ENCODE measurements at regions not wholly inside any gene's neighbourhood (a gene's known extent, or its start where the extent isn't known, plus 50 kb on each side); places are given as distances from the start of the nearest gene placed in this dataset.

GRCh38 chr14:89534902-89535685 is 118.1 kb upstream of the FOXN3 start:
- intact Hi-C loops (cut with DNase I), result no loop called here
- Histone ChIP-seq H3K4me1 (peaks cover 15 to 42% (median 35%) of the 10 kb centered on the region in 4 donors), H3K27ac (replicated peaks in 1 of 4) (no peak overlapping the region), H3K4me3 (no peak overlapping the region), H3K36me3 (no peaks in the 10 kb centered on the region), H3K27me3 (no peaks in the 10 kb centered on the region), H3K9me3 (no peaks in the 10 kb centered on the region)
- no peak for TF ChIP-seq EP300 (IDR thresholded peaks at IDR 0.05)
- no peak for TF ChIP-seq CTCF (IDR thresholded peaks at IDR 0.05)
- no peak for TF ChIP-seq POLR2A (IDR thresholded peaks at IDR 0.05; ENCODE audit: low read depth)
- no peak for TF ChIP-seq POLR2AphosphoS5 (IDR thresholded peaks at IDR 0.05)
- 46% methylated on average over 4 of the region's 4 CpGs for WGBS
- DNase-seq (ENCODE audit: extremely low spot score), result peak; percentile 26

- 83% methylated on average over 4 of the region's 4 CpGs for WGBS
- Histone ChIP-seq H3K27ac (replicated peaks in 1 of 4) (no peak overlapping the region), H3K4me3 (no peak overlapping the region), H3K27me3 (no peaks in the 10 kb centered on the region), H3K9me3 (no peaks in the 10 kb centered on the region), H3K4me1 (peaks cover 15 to 42% (median 35%) of the 10 kb centered on the region in 4 donors), H3K36me3 (no peaks in the 10 kb centered on the region)
- TF ChIP-seq CTCF (IDR thresholded peaks at IDR 0.05) (no peak), POLR2A (IDR thresholded peaks at IDR 0.05; ENCODE audit: low read depth) (no peak), EP300 (IDR thresholded peaks at IDR 0.05) (no peak), POLR2AphosphoS5 (IDR thresholded peaks at IDR 0.05) (no peak)
- intact Hi-C loops (cut with DNase I), result no loop called here
- no peak for DNase-seq (ENCODE audit: extremely low spot score)
These were observed 116.7 kb upstream of the FOXN3 start for GRCh38 chr14:89533766-89534165.

- intact Hi-C loops (cut with DNase I), result no loop called here
- TF ChIP-seq CTCF (IDR thresholded peaks at IDR 0.05) (no peak), POLR2AphosphoS5 (IDR thresholded peaks at IDR 0.05) (no peak), POLR2A (IDR thresholded peaks at IDR 0.05; ENCODE audit: low read depth) (no peak), EP300 (IDR thresholded peaks at IDR 0.05) (no peak)
- Histone ChIP-seq H3K4me1 (peaks cover 15 to 42% (median 35%) of the 10 kb centered on the region in 4 donors), H3K36me3 (no peaks in the 10 kb centered on the region), H3K27me3 (no peaks in the 10 kb centered on the region), H3K9me3 (no peaks in the 10 kb centered on the region), H3K27ac (replicated peaks in 1 of 4) (no peak overlapping the region), H3K4me3 (no peak overlapping the region)
- 98% methylated on average over 12 of the region's 12 CpGs for WGBS
- DNase-seq (ENCODE audit: extremely low spot score), result peak; percentile 66
These were observed 116.1 kb upstream of the FOXN3 start for GRCh38 chr14:89533136-89533535.

GRCh38 chr14:89531661-89532335 is 114.8 kb upstream of the FOXN3 start:
- WGBS, result 84% methylated on average over 9 of the region's 9 CpGs
- Histone ChIP-seq H3K4me3 (no peak overlapping the region), H3K27ac (replicated peaks in 1 of 4) (no peak overlapping the region), H3K4me1 (peaks cover 15 to 42% (median 35%) of the 10 kb centered on the region in 4 donors), H3K9me3 (peaks cover 0 to 1% (median 0%) of the 10 kb centered on the region in 4 donors), H3K36me3 (no peaks in the 10 kb centered on the region), H3K27me3 (no peaks in the 10 kb centered on the region)
- TF ChIP-seq CTCF (IDR thresholded peaks at IDR 0.05) (no peak), POLR2AphosphoS5 (IDR thresholded peaks at IDR 0.05) (no peak), EP300 (IDR thresholded peaks at IDR 0.05) (no peak), POLR2A (IDR thresholded peaks at IDR 0.05; ENCODE audit: low read depth) (no peak)
- intact Hi-C loops (cut with DNase I), result no loop called here
- peak; percentile 47 for DNase-seq (ENCODE audit: extremely low spot score)

Data from esophagus muscularis mucosa (tissue), 4 donors.